ENCODE measurements at regions not wholly inside any gene's neighbourhood (a gene's known extent, or its start where the extent isn't known, plus 50 kb on each side); places are given as distances from the start of the nearest gene placed in this dataset.

DNA sequence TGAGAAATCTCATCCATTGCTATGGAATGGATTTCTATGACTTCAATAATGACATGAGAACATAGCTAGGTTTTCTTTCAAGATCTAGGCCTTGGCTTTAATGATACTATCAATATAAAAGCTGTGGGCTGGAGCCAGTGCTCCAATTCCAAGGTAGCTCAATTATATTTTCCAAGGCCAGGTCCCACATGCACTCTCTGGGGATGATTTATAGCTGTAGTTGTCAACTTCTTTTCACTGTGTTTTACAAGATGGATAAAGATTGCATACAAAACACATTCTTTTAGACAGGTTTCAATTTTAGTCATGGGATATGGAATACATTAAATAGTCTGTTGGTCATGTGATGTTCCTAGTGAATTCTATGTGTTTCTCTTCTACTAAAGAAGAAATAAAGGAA, 156.7 kb downstream of the DCAF12L1 start:
- CTCF ChIA-PET (ENCODE audit: unreplicated experiment), result no interaction called here
- DNase-seq (ENCODE audit: low spot score), result no peak

DNA sequence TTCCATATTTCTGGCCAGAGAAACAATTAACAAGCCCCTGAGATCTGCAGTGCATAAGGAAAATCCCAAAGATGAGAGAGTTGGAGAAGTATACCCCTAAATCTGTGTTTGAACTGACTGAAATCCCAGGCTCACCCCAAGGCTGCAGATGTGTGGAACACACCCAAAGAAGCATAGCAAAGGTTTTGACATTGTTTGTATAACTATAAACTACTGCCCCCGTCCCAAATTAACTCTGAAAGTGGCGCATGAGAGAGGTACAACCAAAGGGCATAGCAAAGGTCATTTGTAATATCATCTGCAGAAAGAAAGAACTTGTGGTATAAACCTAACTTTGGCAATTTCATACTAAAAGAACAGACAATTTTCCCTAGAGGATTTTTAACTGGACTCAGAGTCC, 157.9 kb downstream of the DCAF12L1 start:
- Histone ChIP-seq H3K36me3 (ENCODE audit: insufficient read depth, low read length) (no peaks in the 10 kb centered on the region), H3K4me2 (ENCODE audit: low read length) (no peak overlapping the region), H3K9me3 (ENCODE audit: low read length) (no peaks in the 10 kb centered on the region), H2AFZ (ENCODE audit: low read length) (no peak overlapping the region), H3K79me2 (ENCODE audit: insufficient read depth, low read depth, low read length) (no peaks in the 10 kb centered on the region), H4K20me1 (ENCODE audit: insufficient read depth, low read length) (no peaks in the 10 kb centered on the region), H3K9me2 (ENCODE audit: insufficient read depth, low read length) (no peaks in the 10 kb centered on the region), H3K27ac (ENCODE audit: low read depth, low read length, poor library complexity, severe bottlenecking) (no peak overlapping the region), H3K4me3 (ENCODE audit: low read depth, low read length, poor library complexity, severe bottlenecking) (no peak overlapping the region), H3K4me1 (ENCODE audit: insufficient read depth, low read length, poor library complexity, severe bottlenecking) (no peaks in the 10 kb centered on the region)
- POLR2A ChIA-PET, result no interaction called here
- no peak for TF ChIP-seq EZH2phosphoT487 (IDR thresholded peaks at IDR 0.05; ENCODE audit: borderline replicate concordance, low read depth, low read length)
- TF ChIP-seq, protein P1, sequence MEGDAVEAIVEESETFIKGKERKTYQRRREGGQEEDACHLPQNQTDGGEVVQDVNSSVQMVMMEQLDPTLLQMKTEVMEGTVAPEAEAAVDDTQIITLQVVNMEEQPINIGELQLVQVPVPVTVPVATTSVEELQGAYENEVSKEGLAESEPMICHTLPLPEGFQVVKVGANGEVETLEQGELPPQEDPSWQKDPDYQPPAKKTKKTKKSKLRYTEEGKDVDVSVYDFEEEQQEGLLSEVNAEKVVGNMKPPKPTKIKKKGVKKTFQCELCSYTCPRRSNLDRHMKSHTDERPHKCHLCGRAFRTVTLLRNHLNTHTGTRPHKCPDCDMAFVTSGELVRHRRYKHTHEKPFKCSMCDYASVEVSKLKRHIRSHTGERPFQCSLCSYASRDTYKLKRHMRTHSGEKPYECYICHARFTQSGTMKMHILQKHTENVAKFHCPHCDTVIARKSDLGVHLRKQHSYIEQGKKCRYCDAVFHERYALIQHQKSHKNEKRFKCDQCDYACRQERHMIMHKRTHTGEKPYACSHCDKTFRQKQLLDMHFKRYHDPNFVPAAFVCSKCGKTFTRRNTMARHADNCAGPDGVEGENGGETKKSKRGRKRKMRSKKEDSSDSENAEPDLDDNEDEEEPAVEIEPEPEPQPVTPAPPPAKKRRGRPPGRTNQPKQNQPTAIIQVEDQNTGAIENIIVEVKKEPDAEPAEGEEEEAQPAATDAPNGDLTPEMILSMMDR (conservative IDR thresholded peaks at IDR 0.05; ENCODE audit: low read length), result no peak
- intact Hi-C loops (cut with micrococcal nuclease; ENCODE audit: unreplicated experiment), result no loop called here
- CTCF ChIA-PET (ENCODE audit: unreplicated experiment), result no interaction called here
- no TSS peak for BruUV-seq (replicated peaks)
- DNase-seq (ENCODE audit: low spot score), result no peak

More for the DNA sequence above, 156.7 kb downstream of the DCAF12L1 start:
- Histone ChIP-seq H4K20me1 (ENCODE audit: insufficient read depth, low read length) (no peaks in the 10 kb centered on the region), H3K4me3 (ENCODE audit: low read depth, low read length, poor library complexity, severe bottlenecking) (no peak overlapping the region), H3K27ac (ENCODE audit: low read depth, low read length, poor library complexity, severe bottlenecking) (no peak overlapping the region), H3K79me2 (ENCODE audit: insufficient read depth, low read depth, low read length) (no peaks in the 10 kb centered on the region), H3K9me2 (ENCODE audit: insufficient read depth, low read length) (no peaks in the 10 kb centered on the region), H3K9me3 (ENCODE audit: low read length) (no peaks in the 10 kb centered on the region), H2AFZ (ENCODE audit: low read length) (no peak overlapping the region), H3K36me3 (ENCODE audit: insufficient read depth, low read length) (no peaks in the 10 kb centered on the region), H3K4me1 (ENCODE audit: insufficient read depth, low read length, poor library complexity, severe bottlenecking) (no peaks in the 10 kb centered on the region), H3K4me2 (ENCODE audit: low read length) (no peak overlapping the region)
- POLR2A ChIA-PET, result interaction anchor here (0.6 kb wide), 1 partner anchor 241 kb away, joined by 3 read pairs; no protein-coding TSS in a partner anchor
- TF ChIP-seq EZH2phosphoT487 (IDR thresholded peaks at IDR 0.05; ENCODE audit: borderline replicate concordance, low read depth, low read length), result no peak
- TF ChIP-seq, protein P1 (conservative IDR thresholded peaks at IDR 0.05; ENCODE audit: low read length), result no peak
- intact Hi-C loops (cut with micrococcal nuclease; ENCODE audit: unreplicated experiment), result no loop called here
- BruUV-seq (replicated peaks), result no TSS peak

GRCh38 chrX:126393284-126393683, 159.3 kb downstream of the DCAF12L1 start:
- H2AFZ ChIP-seq (ENCODE audit: low read length), result no peak overlapping the region
- intact Hi-C loops (cut with micrococcal nuclease; ENCODE audit: unreplicated experiment), result no loop called here
- no peaks in the 10 kb centered on the region for H4K20me1 ChIP-seq (ENCODE audit: insufficient read depth, low read length)
- ChIA-PET POLR2A (no interaction called here), CTCF (ENCODE audit: unreplicated experiment) (no interaction called here)
- no peaks in the 10 kb centered on the region for H3K36me3 ChIP-seq (ENCODE audit: insufficient read depth, low read length)
- H3K4me3 ChIP-seq (ENCODE audit: low read depth, low read length, poor library complexity, severe bottlenecking), result no peak overlapping the region
- no peak for DNase-seq (ENCODE audit: low spot score)
- no peaks in the 10 kb centered on the region for H3K79me2 ChIP-seq (ENCODE audit: insufficient read depth, low read depth, low read length)
- no peak overlapping the region for H3K4me2 ChIP-seq (ENCODE audit: low read length)
- no peaks in the 10 kb centered on the region for H3K9me2 ChIP-seq (ENCODE audit: insufficient read depth, low read length)
- no peak overlapping the region for H3K27ac ChIP-seq (ENCODE audit: low read depth, low read length, poor library complexity, severe bottlenecking)
- no peak for TF ChIP-seq EZH2phosphoT487 (IDR thresholded peaks at IDR 0.05; ENCODE audit: borderline replicate concordance, low read depth, low read length)
- TF ChIP-seq, protein P1 (conservative IDR thresholded peaks at IDR 0.05; ENCODE audit: low read length), result no peak
- no peaks in the 10 kb centered on the region for H3K9me3 ChIP-seq (ENCODE audit: low read length)
- no peaks in the 10 kb centered on the region for H3K4me1 ChIP-seq (ENCODE audit: insufficient read depth, low read length, poor library complexity, severe bottlenecking)
- BruUV-seq (replicated peaks), result no TSS peak
